GM12874 (cell line): ENCODE measurements at regions not wholly inside any gene's neighbourhood (a gene's known extent, or its start where the extent isn't known, plus 50 kb on each side); places are given as distances from the start of the nearest gene placed in this dataset.

Source experiments
- CTCF ChIP-seq: IDR thresholded peaks from 2 replicates; pipeline ENCODE4 v1.5.1; 2011; ENCODE audit warnings: low read depth, mild to moderate bottlenecking, control low read depth, low read length, moderate library complexity; ENCODE audit not compliant: insufficient read depth

DNA sequence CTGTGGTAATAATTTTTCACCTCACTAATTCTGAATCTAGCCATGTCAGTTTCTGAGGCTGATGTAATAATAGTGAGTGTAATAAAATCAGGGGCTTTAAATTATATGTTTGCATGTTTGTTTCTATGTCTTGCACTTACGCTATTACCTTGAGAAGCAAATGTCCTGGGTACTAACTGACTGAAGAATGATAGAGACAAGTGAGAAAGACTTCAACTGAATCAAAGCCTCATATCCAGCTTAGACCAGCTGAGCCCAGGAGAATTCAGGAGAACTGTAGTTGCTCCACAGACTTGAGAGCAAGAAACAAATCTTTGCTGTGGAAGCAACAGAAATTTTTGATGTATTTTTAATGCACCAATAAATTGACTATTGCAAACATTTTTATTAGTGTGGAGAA, 162.8 kb downstream of the MANEA start:
- TF ChIP-seq CTCF = no peak

DNA sequence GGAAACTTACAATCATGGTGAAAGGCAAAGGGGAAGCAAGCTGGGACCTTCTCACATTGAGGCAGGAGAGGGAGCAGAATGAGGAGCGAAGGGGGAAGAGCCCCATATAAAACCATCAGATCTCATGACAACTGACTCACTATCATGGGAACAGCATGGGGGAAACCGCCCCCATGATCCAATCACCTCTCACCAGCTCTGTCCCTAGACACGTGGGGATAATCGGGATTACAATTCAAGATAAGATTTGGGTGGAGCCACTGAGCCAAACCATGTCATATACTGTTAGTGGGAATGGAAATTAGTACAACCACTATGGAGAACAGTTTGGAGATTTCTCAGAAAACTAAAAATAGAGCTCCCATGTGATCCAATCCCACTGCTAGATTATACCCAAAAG, 163.7 kb downstream of the MANEA start:
- TF ChIP-seq CTCF = no peak

- TF ChIP-seq CTCF = no peak
These were observed 165.5 kb downstream of the MANEA start for GRCh38 chr6:95742767-95743289.

GRCh38 chr6:95743591-95743990, 166.3 kb downstream of the MANEA start:
- TF ChIP-seq CTCF = no peak

- TF ChIP-seq CTCF = no peak
These were observed 190.6 kb downstream of the MANEA start for GRCh38 chr6:95767897-95768463.

DNA sequence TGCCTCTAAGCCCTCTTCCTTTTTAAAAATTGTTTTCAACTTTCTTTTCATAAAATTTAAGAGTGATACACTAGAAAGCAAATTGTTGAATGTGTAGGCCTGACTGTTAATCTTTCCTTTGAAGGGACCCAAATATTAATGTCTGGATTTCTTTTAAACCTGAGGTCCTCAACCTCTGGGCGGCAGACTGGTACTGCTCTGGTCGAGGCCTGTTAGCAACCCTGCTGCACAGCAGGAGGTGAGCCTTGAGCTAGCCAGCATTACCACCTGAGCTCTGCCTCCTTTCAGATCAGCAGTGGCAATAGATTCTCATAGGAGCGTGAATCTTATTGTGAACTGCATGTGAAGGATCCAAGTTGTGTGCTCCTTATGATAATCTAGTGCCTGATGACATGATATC, 191.2 kb downstream of the MANEA start:
- TF ChIP-seq CTCF = no peak

- TF ChIP-seq CTCF = no peak
These were observed 200.0 kb downstream of the MANEA start for GRCh38 chr6:95777338-95777737.
